Suppressor macrophage treated with lipopolysaccharide for 1 hour (primary cell): ENCODE measurements at regions not wholly inside any gene's neighbourhood (a gene's known extent, or its start where the extent isn't known, plus 50 kb on each side); places are given as distances from the start of the nearest gene placed in this dataset.

Experiments used
- DNase-seq, 3 donors: peaks; one replicate each; pipeline ENCODE4 v3.0.0-alpha.2; 2020 to 2022

DNA sequence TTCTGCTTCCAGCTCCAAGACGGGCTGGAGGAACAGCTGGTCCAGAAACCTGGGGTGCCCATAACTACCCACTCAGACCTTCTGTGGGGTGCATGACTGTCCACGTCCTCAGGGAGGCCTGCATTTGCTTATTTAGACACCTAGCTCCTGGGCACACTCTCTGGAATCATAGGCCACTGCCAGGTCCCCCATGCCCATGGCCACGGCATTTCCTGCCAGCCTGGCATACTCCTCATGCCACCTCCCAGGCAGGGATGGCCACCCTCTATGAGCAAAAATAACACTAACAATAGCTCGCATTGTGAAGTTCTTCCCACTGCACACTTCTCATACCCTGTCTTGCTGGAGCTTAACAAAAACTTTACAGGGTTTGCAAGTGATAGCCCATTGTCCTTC, 166.9 kb upstream of the TPM1 start:
- no peak for DNase-seq

DNA sequence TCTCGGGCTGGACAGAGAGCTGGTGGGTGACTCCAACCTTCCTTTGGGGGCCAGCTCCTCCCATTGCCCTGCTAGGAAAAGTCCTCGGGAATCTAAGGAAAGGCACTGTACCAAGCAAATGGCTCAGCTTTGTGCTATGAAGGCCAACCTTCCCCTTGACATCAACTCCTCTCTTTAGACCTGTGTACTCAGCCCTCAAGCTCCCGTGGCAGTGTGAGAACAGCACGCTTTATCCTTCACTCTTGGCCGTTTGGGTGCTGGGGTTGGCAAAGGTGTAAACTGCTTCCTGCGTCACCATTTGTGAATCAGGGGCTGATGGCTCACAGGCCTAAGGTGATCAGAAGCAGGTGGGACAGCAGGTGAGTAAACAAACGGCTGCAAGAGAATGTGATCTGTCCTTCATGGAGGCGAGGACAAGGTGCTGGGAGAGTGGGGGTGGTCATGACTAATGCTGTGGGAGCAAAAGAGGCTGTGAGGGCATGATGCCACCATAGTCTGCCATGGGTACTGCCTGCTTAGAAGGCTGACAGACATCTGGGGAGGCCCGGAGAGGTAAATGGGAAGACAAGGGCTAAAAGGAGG, 165.2 kb upstream of the TPM1 start:
- DNase-seq, result no peak

- DNase-seq, result no peak
Observed at GRCh38 chr15:62878070-62878469, 164.5 kb upstream of the TPM1 start.

DNA sequence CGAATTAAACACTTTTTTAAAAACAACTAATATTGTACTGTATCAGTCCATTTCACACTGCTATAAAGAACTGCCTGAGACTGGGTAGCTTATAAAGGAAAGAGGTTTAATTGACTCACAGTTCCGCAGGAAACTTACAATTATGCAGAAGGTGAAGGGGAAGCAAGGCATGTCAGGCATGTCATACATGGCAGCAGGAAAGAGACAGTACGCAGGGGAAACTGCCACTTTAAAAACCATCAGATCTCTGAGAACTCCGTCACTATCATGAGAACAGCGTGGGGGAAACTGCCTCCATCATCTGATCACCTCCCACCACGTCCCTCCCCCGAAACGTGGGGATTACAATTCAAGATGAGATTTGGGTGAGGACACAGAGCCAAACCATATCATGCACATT, 162.8 kb upstream of the TPM1 start:
- DNase-seq, result peak; percentile 19 to 32 (median 24)

GRCh38 chr15:62880278-62880677, 162.3 kb upstream of the TPM1 start:
- DNase-seq, result no peak

- DNase-seq, result no peak
Observed at GRCh38 chr15:62881056-62881455, 161.5 kb upstream of the TPM1 start.

- DNase-seq, result no peak
Observed at GRCh38 chr15:62883938-62884479, 158.5 kb upstream of the TPM1 start.

- DNase-seq, result peak; percentile 60 to 65 (median 62)
Observed at GRCh38 chr15:62886431-62887071, 156.0 kb upstream of the TPM1 start.

- DNase-seq, result no peak
Observed at GRCh38 chr15:62887113-62887570, 155.4 kb upstream of the TPM1 start.

GRCh38 chr15:62888623-62889022, 153.9 kb upstream of the TPM1 start:
- peak; percentile 39 to 64 (median 49) for DNase-seq

DNA sequence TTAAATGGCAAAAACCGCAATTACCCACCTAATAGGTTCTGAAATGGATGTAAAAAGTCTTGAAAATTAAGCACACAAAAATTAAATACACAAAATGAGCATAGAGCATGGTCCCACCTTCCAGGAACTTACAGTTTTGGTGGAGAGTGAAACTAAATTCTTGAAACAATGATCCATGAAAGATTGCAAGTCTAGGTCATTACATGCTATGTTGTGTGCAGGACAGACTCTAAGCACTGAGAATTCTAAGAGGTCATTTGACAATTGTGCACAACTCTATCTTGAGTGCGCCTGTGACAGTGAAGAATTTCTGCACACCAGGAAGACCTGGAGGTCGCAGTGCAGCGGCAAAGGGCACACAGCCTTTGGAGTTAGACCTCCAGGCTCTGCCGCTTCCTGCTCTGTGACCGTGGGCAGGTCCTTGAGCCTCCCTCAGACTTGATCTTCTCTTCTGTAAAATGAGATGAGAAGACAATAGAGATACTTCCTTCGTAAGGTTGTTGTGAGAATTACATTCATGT, 153.3 kb upstream of the TPM1 start:
- DNase-seq, result no peak

DNA sequence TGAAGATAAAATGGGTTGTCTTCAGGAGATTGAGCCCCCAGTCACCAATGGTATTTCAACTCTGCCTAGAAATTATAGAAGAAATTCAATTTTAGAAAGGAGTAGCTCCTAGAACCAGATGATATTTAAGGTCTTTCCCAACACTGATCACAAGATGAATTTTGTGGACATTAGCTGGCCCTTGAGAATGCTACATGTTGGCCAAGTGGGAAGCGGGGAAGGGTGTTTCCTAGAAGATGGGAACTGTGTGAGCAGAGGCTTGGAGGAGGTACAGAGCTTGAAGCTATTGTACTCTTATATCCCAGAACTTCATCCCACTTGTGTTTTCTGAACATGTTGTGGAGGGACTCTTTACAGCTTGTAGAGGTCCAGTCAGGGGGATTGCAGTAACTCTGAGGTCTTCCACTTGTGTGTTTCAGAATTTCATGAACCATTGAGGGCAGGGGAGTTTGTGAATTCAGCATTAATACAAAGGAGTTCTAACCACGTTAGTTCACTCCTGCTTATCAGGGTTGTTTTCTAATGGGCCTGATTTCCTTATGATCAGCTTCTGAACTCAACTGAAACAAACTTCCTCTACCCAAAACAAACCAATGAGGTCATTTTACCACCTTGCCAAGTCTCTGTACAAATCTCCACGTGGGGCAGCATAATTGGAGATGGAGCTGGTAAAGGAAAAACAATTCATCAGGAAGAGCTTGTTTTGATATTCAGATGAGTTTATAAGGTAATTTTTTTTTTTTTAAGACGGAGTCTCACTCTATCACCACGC, 152.6 kb upstream of the TPM1 start:
- no peak for DNase-seq

DNA sequence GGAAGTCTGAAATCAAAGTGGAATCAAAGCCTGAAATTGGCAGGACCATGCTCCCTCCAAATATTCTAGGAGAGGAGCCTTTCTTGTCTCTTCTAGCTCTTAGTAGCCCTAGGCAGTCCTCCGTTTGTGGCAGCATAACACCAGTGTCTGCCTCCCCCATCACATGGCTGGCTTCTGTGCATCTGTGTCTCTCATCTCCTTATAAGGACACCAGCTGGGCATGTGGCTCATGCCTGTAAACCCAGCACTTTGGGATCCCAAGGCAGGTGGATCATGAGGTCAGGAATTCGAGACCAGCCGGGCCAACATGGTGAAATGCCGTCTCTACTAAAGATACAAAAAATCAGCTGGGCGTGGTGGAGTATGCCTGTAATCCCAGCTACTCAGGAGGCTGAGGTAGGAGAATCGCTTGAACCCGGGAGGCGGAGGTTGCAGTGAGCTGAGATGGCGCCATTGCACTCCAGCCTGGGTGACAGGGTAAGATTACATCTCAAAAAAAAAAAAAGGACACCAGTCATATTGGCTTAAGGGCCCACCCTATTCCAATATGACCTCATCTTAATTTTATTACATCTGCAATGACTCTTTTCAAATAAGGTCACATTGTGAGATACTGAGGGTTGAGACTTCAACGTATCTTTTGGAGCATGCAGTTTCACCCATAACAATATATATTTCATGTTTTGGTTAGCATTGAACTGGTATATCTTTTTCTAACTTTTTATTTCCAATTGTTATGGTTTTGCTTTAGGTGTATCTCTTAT, 148.0 kb upstream of the TPM1 start:
- no peak for DNase-seq

- no peak for DNase-seq
Observed at GRCh38 chr15:62895139-62895866, 147.2 kb upstream of the TPM1 start.

DNA sequence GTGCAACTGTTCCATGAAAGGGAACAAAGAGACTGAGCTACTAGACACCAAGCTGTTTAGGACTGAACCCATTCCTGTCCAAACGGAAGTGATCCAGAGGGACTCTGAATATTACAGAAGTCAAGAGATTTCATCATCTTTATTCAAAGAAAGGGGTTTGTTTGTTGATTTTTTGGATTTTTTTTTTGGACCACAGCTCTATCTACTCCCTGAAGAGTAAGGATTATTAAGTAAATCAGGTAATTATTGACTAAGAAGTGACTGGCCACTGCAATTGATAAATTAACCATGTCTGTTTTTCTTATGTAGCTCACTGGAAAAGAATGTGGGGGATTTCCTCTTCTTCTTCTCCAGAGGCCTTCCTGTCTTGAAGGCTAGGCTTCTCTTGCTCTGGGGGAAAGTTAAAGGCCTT, 146.6 kb upstream of the TPM1 start:
- DNase-seq, result no peak

GRCh38 chr15:62896380-62896866, 146.1 kb upstream of the TPM1 start:
- no peak for DNase-seq

DNA sequence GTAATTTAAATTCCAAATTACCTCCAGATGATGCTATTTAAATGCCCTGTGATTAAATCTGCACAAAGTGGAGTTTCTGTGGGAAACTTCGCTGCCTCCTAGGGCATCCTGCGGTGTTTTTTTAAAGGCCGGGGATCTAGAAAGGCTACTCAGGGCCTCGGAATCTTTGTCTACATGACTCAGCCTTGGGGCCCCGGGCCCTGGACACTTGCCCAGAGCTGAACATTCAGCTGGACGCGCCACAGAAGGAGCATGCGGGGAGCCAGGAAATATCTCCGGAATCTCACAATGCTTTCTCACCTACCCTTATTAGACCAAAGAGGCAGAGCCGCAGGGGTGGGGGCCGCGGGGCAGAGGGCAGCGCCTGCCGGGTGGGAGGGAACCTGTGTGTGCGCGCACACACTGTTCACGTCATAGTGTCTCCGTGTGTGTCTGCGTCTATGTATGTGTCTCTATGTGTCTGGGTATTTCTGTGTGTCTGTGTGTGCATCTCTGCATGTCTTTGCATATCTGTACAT, 145.5 kb upstream of the TPM1 start:
- DNase-seq, result no peak

DNA sequence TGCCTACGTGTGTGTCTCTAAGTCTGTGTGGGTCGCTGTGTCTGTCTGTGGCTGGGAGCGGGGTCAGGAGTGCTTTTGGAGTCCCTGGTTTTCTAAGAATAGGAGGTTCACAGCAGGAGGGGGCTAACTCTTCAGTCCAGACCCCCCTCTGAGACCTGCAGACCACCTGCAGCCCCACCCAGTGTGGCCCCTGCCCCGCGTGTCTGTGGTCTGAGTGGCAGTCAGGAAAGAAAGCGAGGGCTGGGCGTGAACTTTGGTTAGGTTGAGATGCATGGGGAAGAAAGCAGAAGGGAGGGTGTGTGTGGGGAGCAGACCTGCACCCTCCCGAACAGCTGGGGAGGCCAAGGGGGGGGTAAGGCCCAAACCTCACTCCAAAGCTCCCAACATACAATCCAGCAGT, 144.9 kb upstream of the TPM1 start:
- DNase-seq, result no peak

DNA sequence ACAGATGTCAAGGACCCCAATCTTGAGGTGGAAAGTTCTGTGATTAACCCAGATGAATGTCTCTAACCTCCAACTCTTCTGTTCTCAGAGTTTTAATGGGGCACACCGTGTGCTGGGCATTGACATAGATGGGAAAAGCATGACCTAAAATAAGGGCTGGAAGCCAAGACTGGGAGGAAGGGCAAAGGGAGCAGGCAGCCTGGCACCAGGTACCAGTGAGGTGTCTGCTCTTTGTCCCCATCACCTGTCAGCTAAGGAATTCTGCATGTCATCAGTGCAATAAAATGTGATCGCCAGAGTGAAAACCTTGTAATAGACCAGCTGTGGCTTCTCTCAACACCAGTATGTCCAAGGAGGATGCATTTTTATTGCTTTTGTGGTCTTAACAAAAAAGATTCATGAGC, 143.5 kb upstream of the TPM1 start:
- no peak for DNase-seq

GRCh38 chr15:62900071-62900802, 142.3 kb upstream of the TPM1 start:
- DNase-seq, result peak in 2 of 3 donors; percentile 34 to 53

DNA sequence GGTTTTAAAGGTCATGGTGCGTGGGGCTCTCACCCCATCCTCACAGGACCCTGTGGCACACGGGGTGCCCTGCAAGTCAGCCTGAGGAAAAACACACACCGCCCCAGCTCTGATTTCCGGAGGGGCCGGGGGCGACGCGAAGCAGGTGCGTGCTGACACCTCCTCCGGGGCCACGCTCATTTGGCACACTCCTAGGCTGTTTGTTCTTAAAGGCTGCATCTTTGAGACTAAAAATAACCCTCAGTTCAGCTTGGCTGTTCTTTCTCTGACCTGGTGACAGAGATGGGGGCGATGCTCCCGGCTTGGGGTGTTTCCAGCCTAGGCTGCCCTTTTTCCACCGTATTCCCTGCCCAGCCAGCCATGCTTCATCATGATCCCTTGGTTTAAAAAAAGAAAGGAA, 141.5 kb upstream of the TPM1 start:
- DNase-seq, result no peak
